HG02943 (cell line): ENCODE measurements at regions not wholly inside any gene's neighbourhood (a gene's known extent, or its start where the extent isn't known, plus 50 kb on each side); places are given as distances from the start of the nearest gene placed in this dataset.
"Not testable (repeated sequence)": the region's sequence is repeated elsewhere in the genome, so short reads cannot be mapped to it uniquely, and the experiment has no call there.

Source experiments
- ATAC-seq: cut with Tn5 transposase; IDR thresholded peaks from one replicate; pipeline ENCODE4 v1.9.1; 2021; ENCODE audit warnings: mild to moderate bottlenecking, low read depth, moderate library complexity; ENCODE audit not compliant: unreplicated experiment

GRCh38 chr5:166856791-166857190 lies 1434.7 kb upstream of the WWC1 start:
- no peak for ATAC-seq

GRCh38 chr5:166860426-166860825 lies 1431.0 kb upstream of the WWC1 start:
- no peak for ATAC-seq

- no peak for ATAC-seq
These were observed 1428.9 kb upstream of the WWC1 start for GRCh38 chr5:166862581-166862980.

GRCh38 chr5:166865206-166865605 lies 1426.2 kb upstream of the WWC1 start:
- no peak for ATAC-seq

GRCh38 chr5:166880456-166880855 lies 1411.0 kb upstream of the WWC1 start:
- ATAC-seq: no peak

- no peak for ATAC-seq
These were observed 1409.6 kb upstream of the WWC1 start for GRCh38 chr5:166881802-166882201.

- no peak for ATAC-seq
These were observed 1408.4 kb upstream of the WWC1 start for GRCh38 chr5:166883016-166883415.

GRCh38 chr5:166898166-166898565 lies 1393.3 kb upstream of the WWC1 start:
- no peak for ATAC-seq

- ATAC-seq: no peak
These were observed 1392.1 kb upstream of the WWC1 start for GRCh38 chr5:166899343-166899742.

- no peak for ATAC-seq
These were observed 1386.9 kb upstream of the WWC1 start for GRCh38 chr5:166904571-166904970.

GRCh38 chr5:166906991-166907713 lies 1384.3 kb upstream of the WWC1 start:
- ATAC-seq: no peak

GRCh38 chr5:166909040-166909439 lies 1382.4 kb upstream of the WWC1 start:
- ATAC-seq: no peak

GRCh38 chr5:166909926-166910325 lies 1381.5 kb upstream of the WWC1 start:
- ATAC-seq: no peak

GRCh38 chr5:166910995-166911394 lies 1380.5 kb upstream of the WWC1 start:
- no peak for ATAC-seq

GRCh38 chr5:166916021-166916420 lies 1375.4 kb upstream of the WWC1 start:
- ATAC-seq: no peak

- no peak for ATAC-seq
These were observed 1365.3 kb upstream of the WWC1 start for GRCh38 chr5:166926138-166926537.

- ATAC-seq: not testable (repeated sequence)
These were observed 1364.5 kb upstream of the WWC1 start for GRCh38 chr5:166926806-166927475.

- no peak for ATAC-seq
These were observed 1355.1 kb upstream of the WWC1 start for GRCh38 chr5:166936351-166936750.

- no peak for ATAC-seq
These were observed 1353.4 kb upstream of the WWC1 start for GRCh38 chr5:166938071-166938470.

GRCh38 chr5:166942948-166943347 lies 1348.5 kb upstream of the WWC1 start:
- no peak for ATAC-seq

- ATAC-seq: no peak
These were observed 1344.4 kb upstream of the WWC1 start for GRCh38 chr5:166947045-166947444.

GRCh38 chr5:166948679-166949078 lies 1342.8 kb upstream of the WWC1 start:
- ATAC-seq: no peak
